ENCODE measurements at regions not wholly inside any gene's neighbourhood (a gene's known extent, or its start where the extent isn't known, plus 50 kb on each side); places are given as distances from the start of the nearest gene placed in this dataset.
"Not testable (repeated sequence)": the region's sequence is repeated elsewhere in the genome, so short reads cannot be mapped to it uniquely, and the experiment has no call there.

- not testable (repeated sequence) for TF ChIP-seq CTCF (IDR thresholded peaks at IDR 0.05; ENCODE audit: low read depth, low read length); EZH2phosphoT487 (IDR thresholded peaks at IDR 0.05; ENCODE audit: low read depth)
These were observed 107.0 kb downstream of the CCNG2 start for GRCh38 chr4:77263976-77264375.
